Neural crest cell (in vitro differentiated cells): ENCODE measurements at regions not wholly inside any gene's neighbourhood (a gene's known extent, or its start where the extent isn't known, plus 50 kb on each side); places are given as distances from the start of the nearest gene placed in this dataset.

Source experiments
- DNase-seq: peaks from one replicate; pipeline ENCODE4 v3.0.0; 2021; ENCODE audit warnings: low read depth, mixed read lengths, low spot score
- H3K27ac Mint-ChIP-seq: one replicate; pipeline ENCODE4 v1.8.0; 2021; ENCODE audit warnings: mild to moderate bottlenecking, mixed read lengths; ENCODE audit not compliant: unreplicated experiment
- H3K27me3 Mint-ChIP-seq: 2 replicates; pipeline ENCODE4 v1.8.0; 2021; ENCODE audit warnings: low read depth, mild to moderate bottlenecking, mixed read lengths
- H3K36me3 Mint-ChIP-seq: 2 replicates; pipeline ENCODE4 v1.8.0; 2021; ENCODE audit warnings: low read depth, mild to moderate bottlenecking, mixed read lengths
- H3K4me1 Mint-ChIP-seq: 2 replicates; pipeline ENCODE4 v1.8.0; 2021; ENCODE audit warnings: mixed read lengths
- H3K4me3 Mint-ChIP-seq: one replicate; pipeline ENCODE4 v1.8.0; 2021; ENCODE audit warnings: mild to moderate bottlenecking, mixed read lengths
- H3K9me3 Mint-ChIP-seq: 2 replicates; pipeline ENCODE4 v1.8.0; 2021; ENCODE audit warnings: mixed read lengths
- TF ChIP-seq, protein P1 (sequence below): fragments of 200-600 bp; sonication (generic); conservative IDR thresholded peaks from 2 replicates; pipeline ENCODE4 v1.5.0; 2021; ENCODE audit warnings: antibody characterized with exemption, mild to moderate bottlenecking

- Mint-ChIP-seq H3K4me1 (peaks cover 8% of the 10 kb centered on the region), H3K9me3 (peaks cover 10% of the 10 kb centered on the region), H3K36me3 (peaks cover 3% of the 10 kb centered on the region), H3K27ac (no peak overlapping the region), H3K4me3 (no peak overlapping the region), H3K27me3 (no peaks in the 10 kb centered on the region)
- TF ChIP-seq, protein P1, sequence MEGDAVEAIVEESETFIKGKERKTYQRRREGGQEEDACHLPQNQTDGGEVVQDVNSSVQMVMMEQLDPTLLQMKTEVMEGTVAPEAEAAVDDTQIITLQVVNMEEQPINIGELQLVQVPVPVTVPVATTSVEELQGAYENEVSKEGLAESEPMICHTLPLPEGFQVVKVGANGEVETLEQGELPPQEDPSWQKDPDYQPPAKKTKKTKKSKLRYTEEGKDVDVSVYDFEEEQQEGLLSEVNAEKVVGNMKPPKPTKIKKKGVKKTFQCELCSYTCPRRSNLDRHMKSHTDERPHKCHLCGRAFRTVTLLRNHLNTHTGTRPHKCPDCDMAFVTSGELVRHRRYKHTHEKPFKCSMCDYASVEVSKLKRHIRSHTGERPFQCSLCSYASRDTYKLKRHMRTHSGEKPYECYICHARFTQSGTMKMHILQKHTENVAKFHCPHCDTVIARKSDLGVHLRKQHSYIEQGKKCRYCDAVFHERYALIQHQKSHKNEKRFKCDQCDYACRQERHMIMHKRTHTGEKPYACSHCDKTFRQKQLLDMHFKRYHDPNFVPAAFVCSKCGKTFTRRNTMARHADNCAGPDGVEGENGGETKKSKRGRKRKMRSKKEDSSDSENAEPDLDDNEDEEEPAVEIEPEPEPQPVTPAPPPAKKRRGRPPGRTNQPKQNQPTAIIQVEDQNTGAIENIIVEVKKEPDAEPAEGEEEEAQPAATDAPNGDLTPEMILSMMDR: no peak
- no peak for DNase-seq
These were observed 207.7 kb downstream of the LYPLAL1 start for GRCh38 chr1:219381396-219381795.

GRCh38 chr1:219380463-219380862, 206.8 kb downstream of the LYPLAL1 start:
- TF ChIP-seq, protein P1: no peak
- H3K4me1 Mint-ChIP-seq: peaks cover 8% of the 10 kb centered on the region

DNA sequence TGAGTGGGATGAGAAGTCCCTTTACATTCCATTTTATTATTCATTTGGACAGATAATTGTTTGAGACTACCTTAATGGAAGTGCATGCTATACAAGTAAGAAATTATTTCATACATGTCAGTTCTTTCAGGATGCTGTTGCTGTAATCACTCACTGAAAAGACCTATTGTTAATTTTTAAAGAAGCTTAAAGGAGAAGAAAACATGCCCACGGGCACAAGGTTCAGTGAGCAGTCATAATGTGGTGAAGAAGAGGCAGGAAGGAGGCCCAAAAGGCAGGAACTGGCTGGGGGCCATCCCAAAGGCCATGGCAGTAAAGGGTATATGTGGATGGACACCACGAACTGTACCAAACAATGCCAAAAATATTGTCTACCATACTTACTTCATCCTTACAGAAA, 206.0 kb downstream of the LYPLAL1 start:
- DNase-seq: no peak
- H3K9me3 Mint-ChIP-seq: peaks cover 10% of the 10 kb centered on the region
- peaks cover 3% of the 10 kb centered on the region for H3K36me3 Mint-ChIP-seq
- no peaks in the 10 kb centered on the region for H3K27me3 Mint-ChIP-seq
- H3K4me3 Mint-ChIP-seq: no peak overlapping the region
- peaks cover 8% of the 10 kb centered on the region for H3K4me1 Mint-ChIP-seq
- no peak overlapping the region for H3K27ac Mint-ChIP-seq
- TF ChIP-seq, protein P1: no peak

More at GRCh38 chr1:219380463-219380862, 206.8 kb downstream of the LYPLAL1 start:
- Mint-ChIP-seq H3K4me3 (no peak overlapping the region), H3K27ac (no peak overlapping the region), H3K9me3 (peaks cover 10% of the 10 kb centered on the region), H3K27me3 (no peaks in the 10 kb centered on the region), H3K36me3 (peaks cover 3% of the 10 kb centered on the region)
- no peak for DNase-seq

DNA sequence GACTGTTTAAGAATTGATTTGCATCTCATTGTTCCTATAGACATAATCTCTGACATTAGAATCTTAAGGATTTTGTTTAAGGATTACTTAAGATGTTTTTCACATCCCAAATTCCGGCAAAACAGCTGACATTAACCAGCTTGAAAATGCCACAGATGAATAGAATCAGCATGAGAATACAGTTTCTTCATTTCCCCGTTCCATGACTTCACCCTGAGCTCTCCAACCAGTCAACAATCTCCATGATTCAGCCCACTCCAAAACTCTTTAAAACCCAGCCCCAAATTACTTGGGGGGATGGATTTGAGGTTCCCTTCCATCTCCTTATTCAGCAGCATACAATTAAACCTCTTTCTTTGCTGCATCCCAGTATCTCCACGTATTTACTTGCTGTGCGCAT, 201.0 kb downstream of the LYPLAL1 start:
- Mint-ChIP-seq H3K9me3 (peaks cover 2% of the 10 kb centered on the region), H3K4me3 (no peak overlapping the region), H3K4me1 (peaks cover 2% of the 10 kb centered on the region), H3K27ac (peak overlapping the region; percentile 68), H3K36me3 (no peaks in the 10 kb centered on the region), H3K27me3 (no peaks in the 10 kb centered on the region)
- TF ChIP-seq, protein P1: no peak
- DNase-seq: no peak

DNA sequence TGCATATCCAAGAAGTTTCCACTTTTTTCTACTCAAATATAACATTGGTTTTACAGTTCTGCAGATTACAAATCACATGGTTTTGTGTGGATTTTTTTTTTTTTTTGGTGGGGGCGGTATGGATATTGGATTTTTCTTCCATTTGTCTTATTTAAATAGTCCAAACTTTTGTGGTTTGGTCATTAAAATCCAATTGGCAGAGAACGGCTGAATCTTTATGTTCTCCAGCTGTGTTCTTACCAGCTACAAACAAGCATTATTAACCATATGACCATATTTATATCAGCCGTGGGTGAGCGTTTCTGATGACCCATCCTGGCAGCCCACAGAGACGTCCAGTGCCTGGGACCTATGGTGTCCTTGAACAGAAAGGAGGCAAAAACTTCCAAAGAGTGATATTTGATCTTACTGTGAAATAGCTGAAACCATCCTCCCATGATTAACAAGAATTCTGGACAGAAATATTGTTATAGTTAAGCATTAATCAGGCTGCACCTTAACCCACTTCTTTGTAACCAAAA, 200.4 kb downstream of the LYPLAL1 start:
- no peak overlapping the region for H3K27ac Mint-ChIP-seq
- no peaks in the 10 kb centered on the region for H3K4me1 Mint-ChIP-seq
- DNase-seq: no peak
- TF ChIP-seq, protein P1: no peak
- no peak overlapping the region for H3K4me3 Mint-ChIP-seq
- H3K9me3 Mint-ChIP-seq: peaks cover 2% of the 10 kb centered on the region
- no peaks in the 10 kb centered on the region for H3K36me3 Mint-ChIP-seq
- H3K27me3 Mint-ChIP-seq: no peaks in the 10 kb centered on the region

DNA sequence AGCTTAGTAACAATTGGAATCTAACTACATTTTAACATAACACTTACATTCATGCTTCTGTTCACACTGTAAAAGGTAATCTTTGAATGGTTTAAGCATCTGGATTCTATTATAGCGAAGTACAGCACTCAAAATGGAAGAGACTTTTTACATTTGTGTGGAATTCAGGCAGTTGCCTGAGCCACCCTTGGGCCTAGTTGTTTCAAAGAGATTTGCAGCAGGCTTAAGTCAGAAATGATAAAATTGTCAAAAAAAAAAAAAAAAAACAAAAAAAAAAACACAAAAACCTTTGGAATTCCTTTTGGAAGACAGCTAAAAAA, 199.9 kb downstream of the LYPLAL1 start:
- no peak overlapping the region for H3K27ac Mint-ChIP-seq

More for the DNA sequence above, 199.9 kb downstream of the LYPLAL1 start:
- no peak for DNase-seq
- Mint-ChIP-seq H3K4me1 (no peaks in the 10 kb centered on the region), H3K27me3 (no peaks in the 10 kb centered on the region), H3K36me3 (no peaks in the 10 kb centered on the region), H3K4me3 (no peak overlapping the region), H3K9me3 (peaks cover 2% of the 10 kb centered on the region)
- TF ChIP-seq, protein P1: no peak
